ENCODE measurements at regions not wholly inside any gene's neighbourhood (a gene's known extent, or its start where the extent isn't known, plus 50 kb on each side); places are given as distances from the start of the nearest gene placed in this dataset.

GRCh38 chr4:81740487-81740886 is 268.8 kb upstream of the RASGEF1B start:
- Histone ChIP-seq H3K4me1 (no peaks in the 10 kb centered on the region), H3K9me3 (no peaks in the 10 kb centered on the region), H3K27me3 (no peaks in the 10 kb centered on the region), H3K4me3 (no peak overlapping the region), H3K27ac (no peak overlapping the region), H3K36me3 (ENCODE audit: low read depth, missing control alignments) (no peaks in the 10 kb centered on the region)
- intact Hi-C loops (cut with DNase I; ENCODE audit: low total_unique reads) = no loop called here
- DNase-seq = no peak
- no peak for TF ChIP-seq POLR2A (IDR thresholded peaks at IDR 0.05)
- TF ChIP-seq, protein P1, sequence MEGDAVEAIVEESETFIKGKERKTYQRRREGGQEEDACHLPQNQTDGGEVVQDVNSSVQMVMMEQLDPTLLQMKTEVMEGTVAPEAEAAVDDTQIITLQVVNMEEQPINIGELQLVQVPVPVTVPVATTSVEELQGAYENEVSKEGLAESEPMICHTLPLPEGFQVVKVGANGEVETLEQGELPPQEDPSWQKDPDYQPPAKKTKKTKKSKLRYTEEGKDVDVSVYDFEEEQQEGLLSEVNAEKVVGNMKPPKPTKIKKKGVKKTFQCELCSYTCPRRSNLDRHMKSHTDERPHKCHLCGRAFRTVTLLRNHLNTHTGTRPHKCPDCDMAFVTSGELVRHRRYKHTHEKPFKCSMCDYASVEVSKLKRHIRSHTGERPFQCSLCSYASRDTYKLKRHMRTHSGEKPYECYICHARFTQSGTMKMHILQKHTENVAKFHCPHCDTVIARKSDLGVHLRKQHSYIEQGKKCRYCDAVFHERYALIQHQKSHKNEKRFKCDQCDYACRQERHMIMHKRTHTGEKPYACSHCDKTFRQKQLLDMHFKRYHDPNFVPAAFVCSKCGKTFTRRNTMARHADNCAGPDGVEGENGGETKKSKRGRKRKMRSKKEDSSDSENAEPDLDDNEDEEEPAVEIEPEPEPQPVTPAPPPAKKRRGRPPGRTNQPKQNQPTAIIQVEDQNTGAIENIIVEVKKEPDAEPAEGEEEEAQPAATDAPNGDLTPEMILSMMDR (IDR thresholded peaks at IDR 0.05) = no peak

GRCh38 chr4:81738891-81739290 is 267.2 kb upstream of the RASGEF1B start:
- TF ChIP-seq, protein P1 (IDR thresholded peaks at IDR 0.05) = no peak
- no peak for TF ChIP-seq POLR2A (IDR thresholded peaks at IDR 0.05)
- Histone ChIP-seq H3K36me3 (ENCODE audit: low read depth, missing control alignments) (no peaks in the 10 kb centered on the region), H3K4me3 (no peak overlapping the region), H3K27me3 (no peaks in the 10 kb centered on the region), H3K27ac (no peak overlapping the region), H3K9me3 (no peaks in the 10 kb centered on the region), H3K4me1 (no peaks in the 10 kb centered on the region)
- intact Hi-C loops (cut with DNase I; ENCODE audit: low total_unique reads) = no loop called here
- no peak for DNase-seq

- intact Hi-C loops (cut with DNase I; ENCODE audit: low total_unique reads) = no loop called here
- no peak for DNase-seq
Observed at GRCh38 chr4:81737865-81738559, 266.3 kb upstream of the RASGEF1B start.

GRCh38 chr4:81736324-81736723 is 264.6 kb upstream of the RASGEF1B start:
- H3K9me3 ChIP-seq = no peaks in the 10 kb centered on the region
- no peak overlapping the region for H3K4me3 ChIP-seq
- intact Hi-C loops (cut with DNase I; ENCODE audit: low total_unique reads) = no loop called here
- no peaks in the 10 kb centered on the region for H3K36me3 ChIP-seq (ENCODE audit: low read depth, missing control alignments)
- no peaks in the 10 kb centered on the region for H3K27me3 ChIP-seq
- WGBS, 2 donors = 86 to 97% methylated on average over 2 of the region's 2 CpGs
- H3K4me1 ChIP-seq = no peaks in the 10 kb centered on the region
- H3K27ac ChIP-seq = no peak overlapping the region
- TF ChIP-seq POLR2A (IDR thresholded peaks at IDR 0.05) = no peak
- TF ChIP-seq, protein P1 (IDR thresholded peaks at IDR 0.05) = no peak
- no peak for DNase-seq

More at GRCh38 chr4:81737865-81738559, 266.3 kb upstream of the RASGEF1B start:
- H3K9me3 ChIP-seq = no peaks in the 10 kb centered on the region
- no peaks in the 10 kb centered on the region for H3K36me3 ChIP-seq (ENCODE audit: low read depth, missing control alignments)
- H3K4me3 ChIP-seq = no peak overlapping the region
- H3K27ac ChIP-seq = no peak overlapping the region
- WGBS, 2 donors = 78 to 96% methylated on average over 2 of the region's 2 CpGs
- no peaks in the 10 kb centered on the region for H3K4me1 ChIP-seq
- H3K27me3 ChIP-seq = no peaks in the 10 kb centered on the region
- TF ChIP-seq, protein P1 (IDR thresholded peaks at IDR 0.05) = no peak
- TF ChIP-seq POLR2A (IDR thresholded peaks at IDR 0.05) = no peak

GRCh38 chr4:81732980-81733379 is 261.3 kb upstream of the RASGEF1B start:
- no peak for DNase-seq
- no peaks in the 10 kb centered on the region for H3K4me1 ChIP-seq
- H3K27me3 ChIP-seq = no peaks in the 10 kb centered on the region
- no peak overlapping the region for H3K27ac ChIP-seq
- 93 to 100% methylated on average over 1 of the region's 1 CpG for WGBS, 2 donors
- intact Hi-C loops (cut with DNase I; ENCODE audit: low total_unique reads) = no loop called here
- H3K36me3 ChIP-seq (ENCODE audit: low read depth, missing control alignments) = no peaks in the 10 kb centered on the region
- no peak for TF ChIP-seq POLR2A (IDR thresholded peaks at IDR 0.05)
- TF ChIP-seq, protein P1 (IDR thresholded peaks at IDR 0.05) = no peak
- H3K9me3 ChIP-seq = no peaks in the 10 kb centered on the region
- no peak overlapping the region for H3K4me3 ChIP-seq
